NCI-H2196 (cell line): ENCODE measurements at regions not wholly inside any gene's neighbourhood (a gene's known extent, or its start where the extent isn't known, plus 50 kb on each side); places are given as distances from the start of the nearest gene placed in this dataset.

Source experiments
- DNase-seq: peaks from one replicate; lab custom pipeline; 2025; ENCODE audit not compliant: unreplicated experiment; lab: John Stamatoyannopoulos, UW

GRCh38 chr4:19727141-19727540, 524.6 kb upstream of the SLIT2 start:
- DNase-seq: no peak

GRCh38 chr4:19725130-19725529, 526.6 kb upstream of the SLIT2 start:
- no peak for DNase-seq

DNA sequence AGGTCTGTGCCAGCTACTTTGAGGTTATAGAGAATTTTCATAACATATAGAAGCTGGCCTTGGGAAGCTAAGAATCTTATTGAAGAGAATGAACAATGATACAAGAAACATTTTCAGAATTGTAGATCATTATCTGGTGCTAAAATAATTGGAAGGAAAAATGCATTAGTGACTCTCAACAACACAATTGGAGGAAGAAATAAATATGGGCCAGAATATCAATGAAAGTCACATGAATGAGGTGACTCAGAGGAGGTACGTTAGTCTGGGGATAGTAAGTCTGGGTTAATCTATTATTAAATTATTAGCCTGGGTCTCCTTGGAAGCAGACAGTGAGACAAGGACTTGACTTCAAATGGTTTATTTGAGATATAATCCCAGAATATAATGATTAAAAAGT, 529.3 kb upstream of the SLIT2 start:
- DNase-seq: no peak

DNA sequence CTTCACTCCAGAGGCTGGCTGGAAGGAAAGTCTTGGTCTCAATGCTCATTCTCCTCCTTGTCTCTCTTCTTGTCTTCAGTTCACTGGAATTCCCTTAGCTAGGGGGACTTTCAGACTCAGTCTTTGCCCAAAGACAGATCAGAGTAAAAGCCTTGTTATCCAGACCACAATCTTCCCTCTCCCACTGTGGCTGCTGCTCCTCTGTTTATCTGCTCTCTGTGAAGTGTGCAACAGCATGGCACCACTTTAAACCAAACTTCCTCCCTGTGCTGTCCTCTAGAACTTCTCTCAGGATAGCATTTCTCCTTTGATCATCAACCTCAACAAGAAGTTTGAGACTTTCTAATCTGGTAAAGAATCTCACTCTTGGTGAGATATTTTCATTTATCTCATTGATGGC, 530.1 kb upstream of the SLIT2 start:
- no peak for DNase-seq

GRCh38 chr4:19720610-19721009, 531.1 kb upstream of the SLIT2 start:
- DNase-seq: no peak

GRCh38 chr4:19720190-19720589, 531.5 kb upstream of the SLIT2 start:
- no peak for DNase-seq

GRCh38 chr4:19711871-19712270, 539.8 kb upstream of the SLIT2 start:
- no peak for DNase-seq

- no peak for DNase-seq
Measured at GRCh38 chr4:19707876-19708275, 543.8 kb upstream of the SLIT2 start.

DNA sequence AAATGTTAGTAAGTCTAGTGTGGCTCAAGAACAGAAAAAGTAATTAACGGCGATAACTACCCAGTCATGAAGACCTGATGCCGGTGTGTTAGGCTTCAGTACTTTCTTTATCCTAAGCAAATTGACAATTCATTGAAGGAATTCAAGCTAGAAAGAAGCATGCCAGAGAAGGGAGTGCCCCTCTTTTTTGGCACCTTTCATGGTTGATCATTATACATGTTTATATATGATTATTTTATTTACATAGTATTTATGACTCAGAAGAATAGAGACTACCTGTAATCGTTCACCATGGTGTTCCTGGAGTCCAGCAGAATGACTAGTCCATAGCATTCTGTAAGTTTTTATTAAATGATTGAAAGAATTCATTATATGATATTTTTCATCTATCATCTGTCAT, 548.3 kb upstream of the SLIT2 start:
- DNase-seq: no peak

GRCh38 chr4:19700992-19701391, 550.7 kb upstream of the SLIT2 start:
- no peak for DNase-seq

- DNase-seq: no peak
Measured at GRCh38 chr4:19698961-19699360, 552.7 kb upstream of the SLIT2 start.

DNA sequence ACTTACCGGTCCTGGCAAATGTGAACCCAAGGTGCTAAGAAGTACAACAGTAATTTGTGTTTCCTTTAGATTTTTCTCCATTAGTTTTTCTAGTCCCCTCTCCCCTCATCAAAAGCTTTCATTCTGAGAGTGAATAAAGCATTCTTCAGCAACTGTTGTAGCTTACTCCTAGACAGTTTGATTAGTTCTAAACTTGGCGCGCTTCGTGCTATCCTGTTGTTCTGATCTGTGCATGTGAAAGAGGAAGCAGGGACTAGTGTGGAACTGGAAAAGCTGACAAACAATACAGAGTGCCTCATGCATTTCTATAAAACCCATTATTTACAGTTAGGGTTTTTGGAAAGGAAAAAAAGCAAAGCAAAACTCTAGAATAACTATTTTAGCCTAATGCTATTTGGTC, 556.9 kb upstream of the SLIT2 start:
- DNase-seq: no peak

DNA sequence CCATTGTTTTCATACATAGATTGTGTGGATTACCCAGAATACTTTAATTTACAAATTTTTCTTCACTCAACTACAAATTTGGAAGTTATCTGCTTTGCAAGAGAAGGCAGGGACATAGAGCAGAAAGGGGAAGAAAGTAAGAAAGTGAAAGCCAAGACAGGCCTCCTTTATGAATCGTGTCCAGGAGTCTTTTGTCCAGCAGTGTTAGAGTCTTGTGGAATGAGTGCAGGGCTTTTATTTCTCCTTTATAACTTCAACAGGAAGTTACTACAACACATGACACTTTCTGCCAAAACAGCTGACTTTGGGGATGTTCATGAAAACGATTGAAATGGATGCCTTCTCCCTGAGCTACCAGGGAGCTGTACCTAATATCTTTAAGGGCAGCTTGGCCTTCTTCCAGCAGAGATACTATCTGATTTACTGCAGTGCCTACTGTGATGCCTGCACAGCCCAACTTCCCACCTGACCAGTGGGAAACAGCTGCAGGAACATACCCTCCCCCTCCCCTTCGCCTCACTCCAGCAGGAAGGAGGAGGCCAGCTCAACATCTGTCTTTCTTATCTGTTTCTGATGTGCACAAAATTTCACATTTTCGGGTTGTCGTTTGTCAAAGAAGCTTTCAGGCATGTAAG, 557.7 kb upstream of the SLIT2 start:
- DNase-seq: no peak

- DNase-seq: no peak
Measured at GRCh38 chr4:19689511-19689910, 562.2 kb upstream of the SLIT2 start.

GRCh38 chr4:19686456-19686855, 565.2 kb upstream of the SLIT2 start:
- DNase-seq: no peak

- DNase-seq: no peak
Measured at GRCh38 chr4:19684084-19684483, 567.6 kb upstream of the SLIT2 start.

- DNase-seq: no peak
Measured at GRCh38 chr4:19683426-19683825, 568.3 kb upstream of the SLIT2 start.

DNA sequence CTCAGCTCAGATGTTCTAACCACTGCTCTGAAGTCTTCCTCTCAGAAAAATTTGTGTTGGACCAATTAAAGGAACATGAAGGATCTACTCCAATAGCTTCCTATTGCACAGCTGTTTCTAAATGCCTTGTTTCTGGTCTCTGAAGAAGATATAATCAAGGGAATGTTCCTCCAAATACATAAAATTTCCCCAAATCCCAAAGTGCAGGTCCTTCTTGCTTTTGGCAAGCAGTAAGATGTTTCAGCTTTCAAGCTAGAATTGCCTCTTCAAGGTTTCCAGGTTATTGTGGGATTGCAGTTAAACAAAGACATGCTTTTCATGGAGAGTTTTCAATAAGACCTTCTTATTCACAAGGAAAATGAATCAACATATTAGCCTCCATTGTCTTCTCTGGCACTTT, 574.5 kb upstream of the SLIT2 start:
- DNase-seq: no peak

GRCh38 chr4:19675172-19675811, 576.4 kb upstream of the SLIT2 start:
- DNase-seq: no peak

- DNase-seq: no peak
Measured at GRCh38 chr4:19659101-19659500, 592.6 kb upstream of the SLIT2 start.

DNA sequence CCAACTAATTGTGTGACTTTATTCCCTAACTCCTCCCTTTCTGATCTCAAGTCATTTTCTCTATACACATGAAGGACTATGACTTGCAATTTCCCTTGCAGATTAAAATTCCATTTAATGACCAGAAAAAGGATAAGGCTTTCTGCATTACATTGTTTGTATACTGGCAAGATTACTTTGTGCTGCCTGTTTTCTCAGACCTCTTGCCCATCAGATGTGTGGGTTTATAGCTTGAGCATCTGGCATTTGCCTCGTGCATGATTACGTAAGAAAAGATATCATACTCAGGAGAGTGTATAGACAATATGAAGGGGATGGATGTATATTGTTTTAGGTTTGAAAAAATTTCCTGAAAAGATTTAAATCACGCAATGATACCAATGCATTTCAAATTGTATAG, 593.8 kb upstream of the SLIT2 start:
- DNase-seq: no peak

DNA sequence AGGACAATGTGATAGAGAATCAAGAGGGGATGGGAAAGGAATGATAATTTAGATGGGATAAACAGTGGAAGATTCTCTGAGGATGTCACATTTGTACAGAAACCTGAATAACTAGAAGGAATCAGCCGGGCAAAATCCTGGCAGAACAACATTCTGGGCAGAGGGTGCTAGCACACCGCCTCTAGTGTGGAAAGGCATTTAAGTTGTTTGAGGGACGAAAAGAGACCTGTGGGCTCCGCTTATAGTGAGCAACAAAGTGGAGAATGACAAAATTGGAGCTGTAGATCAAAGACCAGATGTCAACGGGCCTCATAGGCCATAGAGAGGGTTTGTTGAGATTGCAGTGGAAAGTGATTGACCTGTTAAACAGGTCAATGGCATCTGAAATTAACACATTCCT, 596.0 kb upstream of the SLIT2 start:
- no peak for DNase-seq
